HG03066 (cell line): ENCODE measurements at regions not wholly inside any gene's neighbourhood (a gene's known extent, or its start where the extent isn't known, plus 50 kb on each side); places are given as distances from the start of the nearest gene placed in this dataset.
"Not testable (repeated sequence)": the region's sequence is repeated elsewhere in the genome, so short reads cannot be mapped to it uniquely, and the experiment has no call there.

Source experiments
- ATAC-seq: cut with Tn5 transposase; IDR thresholded peaks from one replicate; pipeline ENCODE4 v1.9.1; 2021; ENCODE audit warnings: low read depth; ENCODE audit not compliant: unreplicated experiment

DNA sequence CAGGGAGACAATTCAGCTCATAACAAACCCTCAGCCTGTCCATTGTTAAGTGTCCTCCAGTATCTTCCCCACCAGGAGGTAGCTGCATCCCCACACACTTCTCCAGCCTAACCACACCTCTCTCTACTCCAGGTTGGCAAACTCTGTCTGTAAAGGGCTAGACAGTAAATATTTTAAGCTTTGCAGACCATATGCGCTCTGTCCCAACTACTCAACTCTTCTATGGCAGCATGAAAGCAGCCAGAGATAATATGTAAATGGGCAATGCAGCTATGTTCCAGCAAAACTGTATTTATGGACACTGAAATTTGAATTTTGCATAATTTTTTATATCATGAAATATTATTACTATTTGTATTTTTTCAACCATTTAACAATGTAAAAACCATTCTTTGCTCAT is 230.4 kb upstream of the STT3B start:
- ATAC-seq, result no peak

DNA sequence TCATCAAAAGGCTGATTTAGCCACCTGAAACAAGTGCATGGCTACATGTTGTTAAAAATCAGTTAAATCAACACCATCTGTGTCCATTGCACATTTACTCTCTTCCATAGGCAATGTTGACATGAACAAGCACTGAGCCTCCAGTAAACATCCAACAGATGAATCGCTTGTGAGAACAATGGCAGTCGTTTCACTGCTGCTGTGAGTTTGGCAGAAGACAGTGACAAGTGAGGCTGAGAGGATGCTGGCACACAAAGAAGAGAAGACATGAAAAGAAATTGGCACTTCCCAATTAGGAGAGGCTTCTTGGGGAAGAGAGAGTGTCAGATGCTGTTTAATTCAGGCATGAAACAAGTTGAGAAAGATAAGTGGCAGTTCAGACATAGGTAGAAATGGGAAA is 227.4 kb upstream of the STT3B start:
- ATAC-seq, result no peak

DNA sequence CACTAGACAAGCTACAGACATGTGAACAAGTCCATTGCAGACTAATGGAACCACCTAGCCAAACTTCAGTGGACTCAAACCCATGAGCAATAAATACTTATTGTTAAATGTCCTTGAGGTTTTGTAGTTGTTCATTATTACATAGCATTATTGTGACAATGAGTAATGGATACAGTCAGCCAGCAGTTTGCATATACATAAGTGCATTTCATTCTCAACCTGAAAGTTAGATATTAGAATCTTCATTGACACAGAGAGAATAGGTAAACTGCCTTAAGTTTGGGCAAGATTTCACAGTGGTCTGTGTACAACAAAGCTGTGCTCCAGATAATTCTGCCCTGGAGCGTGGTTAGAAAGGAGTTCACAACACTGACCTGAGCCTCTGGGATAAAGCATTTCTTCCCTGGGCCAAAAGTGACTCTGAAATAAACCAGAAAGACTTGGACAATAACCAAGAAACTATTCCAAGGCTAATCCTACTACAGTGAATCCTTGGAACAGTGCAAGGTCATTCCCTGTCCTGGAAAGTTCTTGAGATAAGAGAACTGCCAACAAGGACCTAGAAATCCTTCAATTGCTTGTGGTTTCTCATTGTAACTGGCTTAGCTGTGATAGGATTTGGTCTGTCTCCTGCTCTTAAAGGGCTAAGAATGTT is 225.5 kb upstream of the STT3B start:
- no peak for ATAC-seq

DNA sequence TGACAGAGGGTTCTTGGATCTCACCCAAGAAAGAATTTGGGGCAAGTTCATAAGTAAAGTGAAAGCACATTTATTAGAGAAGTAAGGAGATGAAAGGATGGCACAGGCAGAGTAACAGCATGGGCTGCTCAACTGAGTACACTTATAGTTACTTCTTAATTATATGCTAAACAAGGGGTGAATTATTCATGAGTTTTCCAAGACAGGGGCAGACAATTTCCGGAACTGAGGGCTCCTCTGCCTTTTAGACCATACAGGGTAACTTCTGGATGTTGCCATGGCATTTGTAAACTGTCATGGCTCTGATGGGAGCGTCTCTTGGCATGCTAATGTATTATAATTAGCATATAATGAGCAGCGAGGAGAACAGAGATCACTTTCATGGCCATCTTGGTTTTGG is 221.2 kb upstream of the STT3B start:
- no peak for ATAC-seq

DNA sequence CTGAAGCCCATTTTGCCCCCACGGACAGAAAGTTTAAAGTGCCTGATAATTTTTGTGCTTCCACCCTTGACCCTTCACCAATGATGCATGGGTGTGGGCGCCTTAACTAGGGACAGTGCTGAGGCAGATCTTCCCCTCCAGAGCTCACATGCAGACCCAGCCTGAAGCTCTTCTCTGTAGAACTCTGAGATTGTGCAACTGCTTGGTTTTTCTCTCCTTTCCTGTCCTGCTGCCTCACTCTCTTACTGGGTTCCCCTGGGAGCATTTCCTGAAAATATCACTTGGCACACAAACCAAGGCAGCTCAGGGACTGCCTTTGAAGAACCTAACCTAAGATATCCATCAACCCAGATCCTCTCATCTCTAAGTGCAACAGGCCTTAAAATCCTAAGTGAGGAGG is 220.3 kb upstream of the STT3B start:
- ATAC-seq, result no peak

DNA sequence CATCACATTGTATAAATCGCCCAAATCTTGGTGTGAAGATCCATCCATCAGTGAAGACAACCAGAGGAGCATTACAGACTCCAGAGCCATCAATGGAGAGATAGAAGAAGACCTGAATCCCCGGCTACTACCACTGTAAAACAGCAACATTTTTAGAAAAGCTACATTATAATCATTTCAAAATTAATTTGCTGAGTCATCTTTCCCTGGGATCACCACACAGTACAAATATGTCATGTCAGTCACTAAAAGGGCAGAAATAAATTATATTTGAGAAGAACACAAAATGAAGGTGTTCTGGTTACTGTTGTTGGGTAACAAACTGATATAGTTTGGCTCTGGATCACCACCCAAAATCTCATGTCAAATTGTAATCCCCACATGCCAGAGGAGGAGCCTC is 218.5 kb upstream of the STT3B start:
- no peak for ATAC-seq

DNA sequence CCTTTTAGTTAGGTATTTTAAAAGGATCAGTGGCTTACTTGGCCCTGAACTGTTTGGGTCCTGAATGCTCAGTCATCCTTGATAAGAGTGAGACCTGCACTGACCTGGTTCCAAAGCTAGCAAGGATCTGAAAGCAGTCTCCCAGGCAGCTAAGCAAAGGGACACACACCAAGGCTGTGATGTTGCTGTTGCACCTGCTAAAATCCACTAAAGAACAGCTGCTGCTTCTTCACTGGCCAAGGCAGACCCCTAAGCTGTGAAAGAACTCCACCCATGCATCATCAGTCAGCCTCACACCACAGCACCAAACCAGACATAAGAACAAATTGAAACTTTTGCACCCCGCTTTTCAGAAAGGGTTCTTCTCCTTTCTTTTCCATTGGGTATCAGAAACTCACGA is 213.4 kb upstream of the STT3B start:
- ATAC-seq, result no peak

DNA sequence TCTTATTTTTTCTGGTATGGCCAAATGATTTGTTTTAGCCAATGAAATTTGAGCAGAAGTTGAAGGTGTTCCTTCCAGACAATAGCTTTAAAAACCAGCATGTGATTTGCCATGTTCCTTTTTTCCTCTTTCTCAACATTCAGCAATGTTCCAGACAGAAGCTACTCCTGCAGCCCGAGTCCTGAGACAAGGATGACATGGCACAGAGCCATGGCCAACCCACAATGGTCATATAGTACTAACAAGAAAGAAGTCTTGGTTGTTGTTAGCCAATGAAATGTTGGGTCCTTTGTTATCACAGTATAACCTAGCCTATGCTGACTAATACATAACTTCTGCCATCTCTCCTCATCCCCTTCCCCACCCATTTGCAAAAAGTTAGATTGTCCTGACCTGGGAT is 211.1 kb upstream of the STT3B start:
- ATAC-seq, result no peak

DNA sequence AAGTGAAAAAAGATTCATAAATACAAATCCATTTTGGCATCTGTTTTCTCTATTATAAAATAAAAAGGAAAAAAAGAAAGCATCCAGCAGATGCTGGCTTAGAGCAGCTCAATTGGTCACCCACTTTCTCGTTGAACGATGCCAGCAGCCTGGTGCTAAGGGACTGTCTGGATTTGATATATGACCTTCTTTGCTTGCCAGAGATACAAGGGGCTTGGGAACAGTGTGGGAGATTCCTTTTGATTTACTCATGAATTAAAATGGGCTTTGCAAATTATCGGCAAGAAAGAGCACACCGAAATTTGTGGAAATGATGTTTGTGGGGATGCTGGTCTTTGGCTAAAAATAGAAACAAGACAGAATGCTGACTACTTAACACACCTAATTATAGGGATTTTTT is 210.3 kb upstream of the STT3B start:
- no peak for ATAC-seq

DNA sequence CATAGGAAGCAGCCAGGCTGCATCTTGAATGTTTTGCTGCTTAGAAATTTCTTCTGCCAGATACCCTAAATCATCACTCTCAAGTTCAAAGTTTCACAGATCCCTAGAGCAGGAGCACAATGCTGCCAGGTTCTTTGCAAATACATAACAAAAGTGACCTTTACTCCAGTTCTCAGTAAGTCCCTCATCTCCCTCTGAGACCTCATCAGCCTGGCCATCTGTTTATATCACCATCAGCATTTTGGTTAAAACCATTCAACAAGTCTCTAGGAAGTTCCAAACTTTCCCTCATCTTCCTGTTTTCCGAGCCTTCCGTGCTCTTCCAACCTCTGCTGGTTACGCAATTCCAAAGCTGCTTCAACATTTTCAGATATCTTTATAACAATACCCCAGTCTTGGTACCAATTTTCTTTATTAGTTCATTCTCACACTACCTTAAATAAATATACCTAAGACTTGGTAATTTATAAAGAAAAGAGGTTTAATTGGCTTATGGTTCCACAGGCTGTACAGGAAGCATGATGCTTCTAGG is 204.8 kb upstream of the STT3B start:
- not testable (repeated sequence) for ATAC-seq

DNA sequence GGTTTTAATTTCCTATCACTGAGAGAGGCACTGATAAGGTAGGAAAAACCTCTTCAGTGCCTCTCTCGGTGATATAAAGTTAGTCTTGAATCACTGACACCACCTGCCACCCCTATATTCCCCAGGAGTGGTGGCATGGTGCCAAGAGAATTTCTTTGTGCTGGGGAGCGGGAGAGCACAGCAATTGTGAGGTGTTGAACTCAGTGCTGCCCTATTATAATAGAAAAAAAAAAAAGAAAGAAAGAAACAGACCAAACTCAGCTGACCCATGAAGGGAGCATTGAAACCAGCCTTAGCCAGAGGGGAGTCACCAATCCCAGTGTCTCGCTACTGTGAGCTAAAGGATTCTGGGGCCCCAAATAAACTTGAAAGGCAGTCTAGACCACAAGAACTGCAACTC is 201.4 kb upstream of the STT3B start:
- no peak for ATAC-seq

DNA sequence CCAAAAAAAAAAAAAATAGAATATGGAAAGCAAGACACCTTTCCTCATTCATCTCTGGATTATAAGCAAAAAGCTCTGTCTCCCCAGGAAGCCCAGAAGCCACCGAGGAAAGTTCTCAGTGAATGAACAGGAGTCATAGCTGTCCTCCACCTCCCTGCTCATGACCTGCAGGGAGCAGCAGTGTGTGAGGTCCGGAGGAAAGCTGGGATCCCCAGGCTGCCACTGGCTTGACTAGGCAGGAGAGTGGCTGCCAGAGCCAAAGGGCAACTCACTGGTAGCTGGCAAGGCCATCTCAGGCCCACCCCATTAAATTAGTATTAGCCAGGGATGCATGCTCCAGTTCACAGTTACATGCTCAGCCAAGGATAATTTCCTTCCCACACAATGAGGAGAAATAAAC is 191.6 kb upstream of the STT3B start:
- no peak for ATAC-seq

DNA sequence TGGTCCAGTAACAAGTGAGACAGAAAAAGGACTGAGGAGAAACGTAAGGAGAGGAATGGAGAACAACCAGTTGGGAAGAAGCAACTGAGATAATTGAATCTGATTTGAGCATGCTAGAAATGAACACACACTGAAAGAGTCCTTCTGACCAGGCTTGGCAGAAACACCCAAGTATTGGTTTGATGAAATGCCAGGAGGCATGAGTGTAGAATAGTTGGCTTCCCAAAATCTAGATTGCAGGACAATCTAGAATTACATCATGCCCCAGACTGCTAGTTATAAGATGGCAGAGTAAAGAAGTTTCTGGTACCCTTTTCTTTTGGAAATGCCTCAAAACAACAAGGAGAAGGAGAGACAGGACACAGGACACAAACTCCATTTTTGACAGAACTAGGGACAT is 189.7 kb upstream of the STT3B start:
- no peak for ATAC-seq

DNA sequence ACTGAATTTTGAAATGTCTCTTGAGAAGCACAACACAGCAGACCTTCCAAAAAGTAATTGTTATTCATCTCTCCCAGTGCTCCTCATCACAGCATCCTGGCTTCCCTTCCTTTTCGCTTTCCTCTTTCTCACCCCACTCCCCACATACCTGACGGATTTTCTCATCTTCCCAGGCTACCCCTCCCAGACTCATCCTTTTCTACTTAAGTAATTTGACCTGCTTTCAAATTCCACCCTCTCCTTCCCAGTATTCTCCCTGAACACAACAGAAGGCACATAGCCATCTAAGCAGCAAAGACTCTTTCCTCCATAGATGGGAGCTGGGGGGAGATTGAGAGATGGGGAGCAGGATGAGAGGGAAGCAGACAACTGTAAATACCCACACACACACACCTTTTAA is 187.1 kb upstream of the STT3B start:
- no peak for ATAC-seq

DNA sequence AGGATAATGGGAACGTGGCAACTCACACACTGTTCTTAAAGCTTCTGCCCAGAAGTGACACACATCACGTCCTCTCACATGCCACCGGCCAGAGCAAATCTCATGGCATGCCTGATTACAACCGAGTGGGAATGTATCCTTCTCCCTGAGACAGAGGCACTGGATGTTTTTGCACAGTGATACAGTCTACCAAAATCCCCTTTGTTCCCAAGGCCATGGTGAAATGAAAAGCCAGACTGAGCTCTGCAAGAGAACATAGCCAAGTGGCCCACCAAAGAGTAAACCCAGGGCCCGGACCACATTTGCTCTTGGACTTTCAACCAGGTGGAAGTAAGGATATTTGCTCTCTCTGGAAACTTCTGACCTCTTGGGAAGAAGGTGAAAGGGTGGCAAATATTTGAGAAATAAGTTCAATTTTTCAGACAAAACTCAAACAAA is 186.2 kb upstream of the STT3B start:
- no peak for ATAC-seq

DNA sequence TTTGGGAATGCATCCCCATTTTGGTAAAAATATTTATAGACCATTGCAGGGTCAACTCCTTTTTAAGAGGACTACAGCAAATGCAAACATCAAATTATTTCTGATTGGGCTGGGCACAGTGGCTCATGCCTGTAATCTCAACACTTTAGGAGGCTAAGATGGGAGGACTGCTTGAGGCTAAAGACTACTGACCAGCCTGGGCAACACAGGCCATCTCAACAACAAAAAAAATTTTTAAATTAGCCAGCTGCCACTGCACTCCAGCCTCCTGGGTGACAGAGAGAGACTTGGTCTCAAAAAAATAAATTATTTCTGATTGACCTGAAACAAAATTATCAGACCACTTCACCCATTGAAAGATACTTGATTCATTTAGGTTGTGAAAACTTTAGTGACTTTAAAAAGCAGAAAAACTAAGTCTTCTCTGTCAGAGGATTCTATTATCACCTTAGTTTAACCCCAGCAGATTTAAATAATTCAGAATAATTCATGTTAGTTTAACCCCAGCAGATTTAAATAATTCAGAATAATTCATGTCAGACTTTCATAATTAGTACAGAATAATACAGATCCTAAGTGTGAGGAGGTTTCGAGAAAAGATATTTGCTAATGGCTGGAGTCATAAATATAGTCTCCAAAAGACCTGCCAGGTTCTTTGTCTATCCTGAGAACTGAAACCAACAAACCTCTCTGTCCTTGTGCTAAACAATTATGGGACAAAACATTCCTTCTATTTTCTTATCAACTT is 183.6 kb upstream of the STT3B start:
- ATAC-seq, result no peak

DNA sequence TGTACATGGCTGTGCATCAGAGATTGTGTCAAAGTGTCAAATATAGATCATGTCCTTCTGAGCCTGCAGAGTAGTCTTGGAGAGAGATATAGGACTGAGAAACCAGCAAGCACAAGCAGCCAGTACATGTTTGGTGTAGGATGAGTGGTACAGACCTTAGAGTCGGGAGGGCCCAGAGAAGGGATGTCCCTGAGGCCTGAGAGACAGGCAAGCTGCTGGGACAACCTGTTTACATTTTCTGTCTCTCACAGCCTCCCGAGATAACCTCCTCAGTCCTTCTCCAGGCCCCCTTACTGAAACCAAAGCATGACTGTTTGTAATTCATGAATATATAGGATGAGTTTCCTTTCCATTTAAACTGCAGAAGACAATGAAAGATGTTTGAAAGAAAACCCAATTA is 182.4 kb upstream of the STT3B start:
- ATAC-seq, result no peak

DNA sequence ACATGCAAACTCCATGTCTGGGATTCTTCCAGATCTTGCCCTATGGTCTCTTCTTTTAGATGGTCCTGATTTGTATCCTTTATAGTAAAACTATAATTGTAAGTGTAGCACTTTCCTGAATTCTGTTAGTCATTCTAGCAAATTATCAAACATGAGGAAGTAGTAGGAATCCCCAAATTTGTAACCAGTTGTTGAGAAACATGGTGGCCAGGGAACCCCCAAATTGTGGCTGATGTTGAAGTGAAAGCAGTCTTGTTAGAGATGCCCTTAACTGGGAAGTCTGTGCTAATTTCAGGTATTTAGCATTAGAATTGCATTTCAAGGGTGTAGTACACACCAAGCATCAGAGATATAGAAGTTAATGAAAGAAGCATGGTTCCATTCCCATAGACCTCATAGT is 180.4 kb upstream of the STT3B start:
- no peak for ATAC-seq

DNA sequence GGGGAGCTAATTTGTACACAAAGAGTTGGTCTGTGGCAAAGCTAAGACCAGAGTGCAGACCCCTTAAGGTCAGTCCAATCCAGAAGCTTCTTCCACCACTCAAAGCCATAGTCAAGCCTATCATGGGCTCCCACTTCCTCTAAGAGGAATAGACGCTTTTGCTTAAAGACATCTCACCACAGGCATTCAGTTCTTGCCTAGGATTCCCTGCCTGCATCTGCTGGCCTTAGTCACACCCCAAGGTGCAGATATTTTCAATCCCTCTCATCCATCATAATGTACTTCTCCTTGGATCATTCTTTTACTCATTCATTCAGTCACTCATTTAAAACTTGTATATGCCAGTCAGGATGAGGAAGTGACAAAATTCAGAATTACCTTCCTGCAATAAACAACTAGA is 179.6 kb upstream of the STT3B start:
- ATAC-seq, result no peak

DNA sequence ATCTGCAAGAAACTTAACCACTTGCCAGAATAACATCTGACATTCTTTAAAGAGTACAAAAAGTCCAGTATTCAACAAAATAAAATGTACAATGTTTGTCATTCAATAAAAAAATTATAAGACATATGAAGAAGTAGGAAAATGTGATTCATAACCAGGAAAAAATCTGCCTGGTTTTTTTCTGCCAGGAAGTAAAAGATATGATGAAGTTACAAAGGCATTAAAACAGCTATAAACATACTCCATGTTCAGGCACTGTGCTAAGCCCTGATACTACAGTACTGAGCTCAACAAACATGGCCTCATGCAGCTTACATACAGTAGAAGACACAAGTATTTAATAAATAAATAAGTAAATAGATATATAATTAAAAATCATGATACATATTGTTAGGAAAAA is 178.4 kb upstream of the STT3B start:
- no peak for ATAC-seq

DNA sequence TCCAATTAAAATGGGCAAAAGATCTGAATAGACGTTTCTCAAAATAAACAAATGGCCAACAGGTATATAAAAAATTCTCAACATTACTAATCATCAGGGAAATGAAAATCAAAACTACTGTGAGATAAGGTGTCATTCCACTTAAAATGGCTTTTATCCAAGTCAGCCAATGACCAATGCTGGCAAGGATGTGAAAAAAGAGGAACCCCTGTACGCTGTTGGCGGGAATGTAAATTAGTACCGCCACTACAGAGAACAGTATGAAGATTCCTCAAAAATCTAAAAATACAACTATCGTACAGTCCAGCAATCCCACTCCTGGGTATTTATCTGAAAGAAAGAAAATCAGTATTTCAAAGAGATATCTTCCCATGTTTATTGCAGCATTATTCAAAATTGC is 176.9 kb upstream of the STT3B start:
- no peak for ATAC-seq

DNA sequence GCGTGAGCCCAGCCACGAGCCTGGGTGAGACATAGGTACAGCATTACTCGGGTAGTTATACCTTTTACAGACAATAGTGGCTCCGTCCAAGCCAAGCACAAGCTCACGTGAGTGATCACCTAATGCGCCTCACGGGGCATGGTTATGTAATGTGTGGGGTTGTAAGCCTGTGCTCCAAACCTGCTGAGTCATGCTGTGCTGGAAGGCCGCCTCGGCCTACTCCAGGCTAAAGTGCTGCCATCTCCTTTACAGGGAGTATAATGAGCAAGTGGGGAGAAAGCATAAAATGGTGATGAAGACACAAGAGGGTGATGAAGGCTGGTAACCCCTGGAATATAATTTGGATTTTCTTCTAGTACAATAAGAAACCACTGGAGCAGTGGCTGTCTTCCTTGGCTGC is 175.8 kb upstream of the STT3B start:
- no peak for ATAC-seq
